ENCODE measurements at regions not wholly inside any gene's neighbourhood (a gene's known extent, or its start where the extent isn't known, plus 50 kb on each side); places are given as distances from the start of the nearest gene placed in this dataset. TPM values are rescaled to one million over a fixed set of nuclear protein-coding genes. Genes with fewer than 3 reads are reported as not detected.

GRCh38 chr3:118846176-118846575 is 188.5 kb downstream of the IGSF11 start:
- no TSS peak for BruUV-seq (replicated peaks)
- POLR2A ChIA-PET (ENCODE audit: unreplicated experiment) = no interaction called here
- Histone ChIP-seq H3K4me1 (replicated peaks; ENCODE audit: insufficient read depth) (no peaks in the 10 kb centered on the region), H3K79me2 (ENCODE audit: low read depth) (no peaks in the 10 kb centered on the region), H3K4me3 (no peak overlapping the region), H2AFZ (no peak overlapping the region), H3F3A (ENCODE audit: insufficient read depth, low read depth) (no peaks in the 10 kb centered on the region), H3K36me3 (ENCODE audit: low read depth) (no peaks in the 10 kb centered on the region), H3K9me2 (ENCODE audit: insufficient read depth) (no peaks in the 10 kb centered on the region), H4K20me1 (ENCODE audit: insufficient read depth) (no peaks in the 10 kb centered on the region), H3K27ac (no peak overlapping the region), H3K27me3 (ENCODE audit: insufficient read depth, low read depth) (no peaks in the 10 kb centered on the region), H3K4me2 (no peak overlapping the region), H3K9me3 (ENCODE audit: insufficient read depth, low read depth) (no peaks in the 10 kb centered on the region; the same call in 1 of the 2 replicates)
- no peak for DNase-seq
- intact Hi-C loops (cut with micrococcal nuclease; ENCODE audit: unreplicated experiment) = no loop called here
- no peak for TF ChIP-seq EZH2 (IDR thresholded peaks at IDR 0.05; ENCODE audit: low read depth)
- TF ChIP-seq, protein P1, sequence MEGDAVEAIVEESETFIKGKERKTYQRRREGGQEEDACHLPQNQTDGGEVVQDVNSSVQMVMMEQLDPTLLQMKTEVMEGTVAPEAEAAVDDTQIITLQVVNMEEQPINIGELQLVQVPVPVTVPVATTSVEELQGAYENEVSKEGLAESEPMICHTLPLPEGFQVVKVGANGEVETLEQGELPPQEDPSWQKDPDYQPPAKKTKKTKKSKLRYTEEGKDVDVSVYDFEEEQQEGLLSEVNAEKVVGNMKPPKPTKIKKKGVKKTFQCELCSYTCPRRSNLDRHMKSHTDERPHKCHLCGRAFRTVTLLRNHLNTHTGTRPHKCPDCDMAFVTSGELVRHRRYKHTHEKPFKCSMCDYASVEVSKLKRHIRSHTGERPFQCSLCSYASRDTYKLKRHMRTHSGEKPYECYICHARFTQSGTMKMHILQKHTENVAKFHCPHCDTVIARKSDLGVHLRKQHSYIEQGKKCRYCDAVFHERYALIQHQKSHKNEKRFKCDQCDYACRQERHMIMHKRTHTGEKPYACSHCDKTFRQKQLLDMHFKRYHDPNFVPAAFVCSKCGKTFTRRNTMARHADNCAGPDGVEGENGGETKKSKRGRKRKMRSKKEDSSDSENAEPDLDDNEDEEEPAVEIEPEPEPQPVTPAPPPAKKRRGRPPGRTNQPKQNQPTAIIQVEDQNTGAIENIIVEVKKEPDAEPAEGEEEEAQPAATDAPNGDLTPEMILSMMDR (conservative IDR thresholded peaks at IDR 0.05) = no peak
- CTCF ChIA-PET = no interaction called here

Small RNAs in the stretch of these regions (microRNA-seq; reads per million reads assigned to microRNA genes)
- not detected for gene MIR4447 (ENCODE audit: borderline number of aligned reads, borderline replicate concordance)

Measured in PC-9 (cell line).